ENCODE measurements at regions not wholly inside any gene's neighbourhood (a gene's known extent, or its start where the extent isn't known, plus 50 kb on each side); places are given as distances from the start of the nearest gene placed in this dataset.

DNA sequence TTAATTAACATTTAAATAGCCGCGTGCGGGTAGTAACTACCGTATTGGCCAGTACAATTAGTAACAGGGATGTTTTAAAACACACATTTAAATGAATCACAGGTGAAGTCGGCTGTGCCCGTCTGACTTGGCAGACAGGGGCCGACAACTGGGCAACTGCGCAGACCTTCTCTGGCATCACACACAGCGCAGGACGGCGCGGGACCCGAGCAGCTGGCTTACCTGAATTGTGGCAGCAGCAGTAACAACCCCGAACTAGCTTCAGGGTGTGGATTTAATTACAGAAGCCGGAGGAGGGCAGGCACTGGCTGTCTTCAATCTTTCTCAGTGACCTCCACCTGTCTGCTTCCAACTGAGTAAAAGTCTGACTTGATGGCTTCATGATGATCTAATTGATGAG lies 91.7 kb downstream of the DACT2 start:
- no peak for FAIRE-seq

DNA sequence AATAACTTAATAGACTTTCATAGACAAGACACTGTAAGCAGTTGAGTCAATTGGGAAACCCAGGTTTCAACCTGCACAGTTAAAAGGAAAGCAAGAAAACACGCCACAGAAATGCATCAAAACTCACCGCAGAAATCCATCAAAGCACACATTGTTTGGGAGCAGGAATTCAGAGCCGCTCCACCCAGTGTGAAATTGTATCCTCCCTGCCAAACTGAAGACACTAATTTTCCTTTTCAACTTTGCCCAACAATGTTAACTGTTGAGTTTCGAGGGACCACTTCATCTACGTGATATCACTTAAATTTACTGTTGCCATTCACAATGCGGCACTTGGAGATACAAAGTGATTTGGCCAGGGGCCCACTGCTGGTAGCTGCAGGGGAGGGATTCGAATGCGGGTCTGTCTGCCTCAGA lies 92.7 kb downstream of the DACT2 start:
- FAIRE-seq = no peak

GRCh38 chr6:168226061-168226752 lies 93.4 kb downstream of the DACT2 start:
- FAIRE-seq = no peak

- FAIRE-seq = no peak
Observed at GRCh38 chr6:168225471-168225911, 94.1 kb downstream of the DACT2 start.

DNA sequence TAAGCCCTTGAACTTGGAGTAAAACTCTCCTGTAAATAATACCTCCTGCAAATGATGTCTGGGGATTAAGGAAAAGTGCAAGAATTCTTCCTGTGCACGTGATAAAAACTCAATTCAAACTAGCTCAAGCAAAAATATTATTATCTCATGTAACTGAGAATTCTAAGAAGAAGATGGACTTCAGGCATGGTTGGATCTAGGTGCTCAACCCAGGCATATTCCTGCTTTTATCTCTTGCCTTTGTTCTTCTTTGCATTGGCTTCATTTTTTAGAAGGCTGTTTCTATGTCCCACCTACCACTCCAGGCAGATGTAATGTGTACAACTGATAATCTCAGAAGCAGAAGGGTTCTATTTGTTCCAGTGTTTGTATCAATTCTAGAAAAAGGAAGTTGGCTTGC lies 95.8 kb downstream of the DACT2 start:
- no peak for FAIRE-seq

GRCh38 chr6:168223150-168223549 lies 96.4 kb downstream of the DACT2 start:
- FAIRE-seq = no peak

- FAIRE-seq = no peak
Observed at GRCh38 chr6:168222115-168223043, 97.2 kb downstream of the DACT2 start.

DNA sequence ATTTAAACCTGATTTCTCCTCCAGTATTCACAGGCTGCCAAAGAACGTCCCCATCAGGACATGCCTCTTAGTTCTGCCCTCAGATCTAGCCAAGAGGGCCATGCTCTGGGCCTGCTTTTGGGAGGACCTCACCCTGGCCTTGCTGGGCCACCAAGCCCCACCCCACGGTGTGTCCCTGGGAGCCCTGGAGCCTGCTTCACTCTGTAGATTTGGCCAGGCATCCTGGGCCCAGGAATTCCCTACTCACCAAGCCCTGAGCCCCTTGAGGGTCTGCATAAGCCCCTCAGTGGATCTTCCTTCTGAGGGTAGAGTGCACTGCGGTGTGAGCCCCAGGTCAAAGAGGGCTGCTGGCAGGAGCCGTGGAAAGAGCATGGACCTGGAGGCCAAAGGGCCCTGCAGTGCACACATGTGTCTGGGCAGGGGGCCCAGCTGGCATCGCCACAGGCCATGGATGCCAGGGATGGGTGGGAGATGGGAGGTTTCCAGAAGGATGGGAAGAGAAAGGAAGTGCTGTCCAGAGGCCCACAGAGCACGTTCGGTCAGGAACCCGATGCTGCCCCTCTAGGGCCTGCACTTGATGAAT lies 98.0 kb downstream of the DACT2 start:
- no peak for FAIRE-seq

- FAIRE-seq = no peak
Observed at GRCh38 chr6:168221000-168221399, 98.6 kb downstream of the DACT2 start.

- FAIRE-seq = no peak
Observed at GRCh38 chr6:168219804-168220203, 99.8 kb downstream of the DACT2 start.

- no peak for FAIRE-seq
Observed at GRCh38 chr6:168218785-168219566, 100.6 kb downstream of the DACT2 start.

DNA sequence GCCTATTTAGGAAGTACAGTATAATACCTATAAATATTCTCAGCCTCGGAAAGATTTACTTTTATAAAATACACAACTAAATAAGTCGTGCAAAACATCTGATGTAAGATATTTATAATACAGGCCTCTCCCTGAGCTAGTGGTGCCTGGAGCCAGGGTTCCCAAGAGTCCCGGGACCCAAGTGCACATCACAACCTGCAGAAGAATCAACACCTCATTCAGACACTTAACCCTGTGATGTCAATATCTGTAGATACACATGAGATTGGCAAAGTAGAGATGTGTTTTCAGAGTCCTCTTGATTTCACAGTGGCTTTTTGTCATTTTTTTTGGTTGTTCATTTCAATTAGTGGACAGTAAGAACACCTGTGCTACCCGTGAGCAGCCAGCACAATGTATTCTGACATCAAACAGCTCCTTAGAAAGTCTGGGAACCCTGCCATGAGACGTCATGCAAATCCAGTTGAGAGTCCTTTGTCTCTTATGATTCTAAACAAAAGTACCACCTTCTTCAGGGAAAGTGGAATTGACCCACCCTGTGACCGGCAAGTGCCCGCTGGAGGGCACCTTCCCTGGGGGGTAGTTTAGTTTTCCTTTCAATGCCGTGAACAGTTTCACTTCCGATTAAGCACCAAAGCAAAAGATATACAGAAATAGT lies 101.6 kb downstream of the DACT2 start:
- no peak for FAIRE-seq

- no peak for FAIRE-seq
Observed at GRCh38 chr6:168217216-168217879, 102.2 kb downstream of the DACT2 start.

DNA sequence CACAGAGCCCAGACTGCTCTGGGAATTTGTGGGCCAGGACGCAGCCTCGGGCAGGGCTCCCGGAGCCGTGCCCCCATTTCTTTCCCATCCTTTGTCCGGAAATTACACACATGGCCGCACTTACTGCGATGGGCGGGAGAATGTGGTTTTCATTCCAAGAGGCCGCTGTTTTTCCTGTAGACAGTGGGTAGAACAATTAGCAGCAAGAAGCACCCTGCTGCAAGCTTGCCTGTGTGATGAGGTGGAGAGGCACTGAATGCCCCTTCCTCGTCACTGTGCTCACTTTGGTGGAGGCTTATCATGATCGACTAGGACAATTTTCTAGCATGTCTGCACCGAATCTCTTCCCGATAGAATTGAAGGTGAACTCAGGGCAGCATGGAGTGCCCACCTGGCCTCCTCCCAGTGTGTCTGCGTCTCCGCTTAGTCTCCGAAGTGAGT lies 102.8 kb downstream of the DACT2 start:
- FAIRE-seq = no peak

- no peak for FAIRE-seq
Observed at GRCh38 chr6:168216117-168216516, 103.5 kb downstream of the DACT2 start.

GRCh38 chr6:168215121-168215808 lies 104.3 kb downstream of the DACT2 start:
- FAIRE-seq = no peak

DNA sequence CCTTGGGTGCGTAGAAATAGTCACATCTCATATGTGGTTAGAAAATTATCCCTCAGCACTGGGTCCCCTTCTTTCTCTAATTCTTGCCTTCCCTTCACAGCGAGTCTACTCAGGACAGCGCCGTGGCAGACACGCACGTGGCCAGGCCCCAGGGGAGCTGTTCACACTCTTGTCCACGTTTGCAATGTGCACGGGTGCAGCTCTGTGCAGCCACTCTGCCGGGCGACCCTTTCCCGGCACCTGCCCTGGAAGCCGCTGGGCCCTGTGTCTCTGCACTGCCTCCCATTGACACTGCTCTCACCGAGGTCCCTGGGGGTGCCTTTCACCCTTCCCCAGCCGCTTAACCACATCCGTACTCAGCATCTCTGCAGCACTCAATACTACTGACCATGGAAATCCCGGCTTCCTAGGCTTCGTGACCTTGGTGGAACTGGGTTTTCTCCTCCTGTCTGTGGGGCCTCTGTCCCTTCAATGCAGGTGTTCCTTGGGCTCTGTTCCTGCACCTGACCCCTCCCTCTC lies 104.9 kb downstream of the DACT2 start:
- FAIRE-seq = no peak

DNA sequence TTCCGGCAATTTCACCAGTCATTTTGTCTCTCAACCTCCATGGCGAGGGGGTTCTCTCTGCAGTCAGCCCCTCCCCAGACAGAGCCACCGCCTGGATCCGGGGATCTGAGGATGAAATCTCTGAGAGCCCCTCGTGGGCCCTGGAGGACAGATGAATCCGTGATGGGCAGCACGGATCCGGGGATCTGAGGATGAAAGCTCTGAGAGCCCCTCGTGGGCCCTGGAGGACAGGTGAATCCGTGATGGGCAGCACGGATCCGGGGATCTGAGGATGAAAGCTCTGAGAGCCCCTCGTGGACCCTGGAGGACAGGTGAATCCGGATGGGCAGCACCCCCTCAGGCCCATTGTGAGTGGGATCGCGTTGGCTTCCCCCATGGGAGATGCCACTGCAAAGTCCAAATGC lies 106.5 kb downstream of the DACT2 start:
- no peak for FAIRE-seq

DNA sequence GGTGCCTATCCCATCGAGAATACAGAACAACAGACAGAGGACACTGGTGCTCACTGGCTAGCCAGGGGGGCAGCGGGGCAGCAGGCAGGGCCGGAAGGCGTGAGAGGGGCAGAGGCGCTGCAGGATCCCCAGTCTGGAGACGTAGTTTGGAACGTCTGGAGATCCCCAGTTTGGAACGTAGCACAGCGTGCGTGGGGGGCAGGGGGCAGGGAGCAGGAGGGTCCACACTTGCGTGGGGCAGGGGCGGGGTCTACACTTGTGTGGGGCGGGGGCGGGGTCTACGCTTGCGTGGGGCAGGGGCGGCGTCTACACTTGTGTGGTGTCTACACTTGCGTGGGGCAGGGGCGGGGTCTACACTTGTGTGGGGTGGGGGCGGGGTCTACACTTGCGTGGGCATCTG lies 107.2 kb downstream of the DACT2 start:
- FAIRE-seq = no peak

DNA sequence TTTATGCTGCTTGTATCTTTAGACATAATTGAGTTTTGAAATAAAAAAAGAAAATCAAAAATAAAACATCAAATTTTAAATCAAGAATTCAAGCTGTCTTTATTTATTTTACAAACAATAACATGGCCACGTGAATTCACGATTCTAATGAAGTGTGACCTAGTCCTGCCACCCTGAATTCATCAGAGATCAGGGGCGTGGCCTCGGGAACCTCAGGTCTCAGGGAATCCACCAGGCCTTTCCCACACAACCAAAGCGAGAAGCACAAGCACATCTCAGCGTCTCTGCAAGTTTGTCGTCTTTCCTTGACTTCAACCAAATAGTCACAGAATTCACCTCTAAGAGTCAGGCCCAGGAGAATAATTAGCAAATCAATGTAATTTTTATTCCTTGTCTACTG lies 107.9 kb downstream of the DACT2 start:
- FAIRE-seq = no peak

Data from islet of Langerhans (tissue), 1 donor.